ENCODE measurements at regions not wholly inside any gene's neighbourhood (a gene's known extent, or its start where the extent isn't known, plus 50 kb on each side); places are given as distances from the start of the nearest gene placed in this dataset.
"Not testable (repeated sequence)": the region's sequence is repeated elsewhere in the genome, so short reads cannot be mapped to it uniquely, and the experiment has no call there.

GRCh38 chr12:76971216-76971879 is 92.5 kb upstream of the CSRP2 start:
- not testable (repeated sequence) for H3K27ac ChIP-seq (ENCODE audit: low read depth, low read length); H3K9ac ChIP-seq (ENCODE audit: low read depth, low read length); H3K36me3 ChIP-seq (ENCODE audit: insufficient read depth, low read length); H3K9me3 ChIP-seq (ENCODE audit: insufficient read depth, low read depth, low read length); H3K4me3 ChIP-seq (ENCODE audit: low read length); H3K27me3 ChIP-seq (ENCODE audit: insufficient read depth, low read length)
- H3K4me1 ChIP-seq (ENCODE audit: insufficient read depth, low read length), result peaks cover 32% of the 10 kb centered on the region
- WGBS, result 89% methylated on average over 4 of the region's 7 CpGs

- WGBS, result 47% methylated on average over 8 of the region's 9 CpGs
- Histone ChIP-seq H3K9me3 (ENCODE audit: insufficient read depth, low read depth, low read length) (no peaks in the 10 kb centered on the region), H3K27ac (ENCODE audit: low read depth, low read length) (peak overlapping the region; percentile 25; the same call in 1 of the 2 replicates), H3K36me3 (ENCODE audit: insufficient read depth, low read length) (no peaks in the 10 kb centered on the region), H3K27me3 (ENCODE audit: insufficient read depth, low read length) (peaks cover 2% of the 10 kb centered on the region; the same call in 1 of the 2 replicates), H3K4me3 (ENCODE audit: low read length) (no peak overlapping the region), H3K4me1 (ENCODE audit: insufficient read depth, low read length) (peaks cover 55% of the 10 kb centered on the region), H3K9ac (ENCODE audit: low read depth, low read length) (no peak overlapping the region)
Measured at GRCh38 chr12:76967181-76967885, 88.5 kb upstream of the CSRP2 start.

GRCh38 chr12:76964784-76965571 is 86.2 kb upstream of the CSRP2 start:
- H3K9me3 ChIP-seq (ENCODE audit: insufficient read depth, low read depth, low read length), result no peaks in the 10 kb centered on the region
- peaks cover 2% of the 10 kb centered on the region; the same call in 1 of the 2 replicates for H3K27me3 ChIP-seq (ENCODE audit: insufficient read depth, low read length)
- peaks cover 55% of the 10 kb centered on the region for H3K4me1 ChIP-seq (ENCODE audit: insufficient read depth, low read length)
- H3K4me3 ChIP-seq (ENCODE audit: low read length), result no peak overlapping the region
- no peak overlapping the region; the same call in 1 of the 2 replicates for H3K27ac ChIP-seq (ENCODE audit: low read depth, low read length)
- WGBS, result 67% methylated on average over 5 of the region's 6 CpGs
- no peak overlapping the region for H3K9ac ChIP-seq (ENCODE audit: low read depth, low read length)
- H3K36me3 ChIP-seq (ENCODE audit: insufficient read depth, low read length), result no peaks in the 10 kb centered on the region

GRCh38 chr12:76962099-76962498 is 83.3 kb upstream of the CSRP2 start:
- H3K27ac ChIP-seq (ENCODE audit: low read depth, low read length), result no peak overlapping the region
- no peaks in the 10 kb centered on the region for H3K9me3 ChIP-seq (ENCODE audit: insufficient read depth, low read depth, low read length)
- H3K27me3 ChIP-seq (ENCODE audit: insufficient read depth, low read length), result peaks cover 2% of the 10 kb centered on the region; the same call in 1 of the 2 replicates
- no peak overlapping the region for H3K9ac ChIP-seq (ENCODE audit: low read depth, low read length)
- peaks cover 43% of the 10 kb centered on the region for H3K4me1 ChIP-seq (ENCODE audit: insufficient read depth, low read length)
- 92% methylated on average over 3 of the region's 3 CpGs for WGBS
- H3K36me3 ChIP-seq (ENCODE audit: insufficient read depth, low read length), result no peaks in the 10 kb centered on the region
- no peak overlapping the region for H3K4me3 ChIP-seq (ENCODE audit: low read length)

- H3K9me3 ChIP-seq (ENCODE audit: insufficient read depth, low read depth, low read length), result no peaks in the 10 kb centered on the region
- H3K9ac ChIP-seq (ENCODE audit: low read depth, low read length), result no peak overlapping the region
- no peaks in the 10 kb centered on the region; the same call in 1 of the 2 replicates for H3K4me1 ChIP-seq (ENCODE audit: insufficient read depth, low read length)
- no peaks in the 10 kb centered on the region for H3K27me3 ChIP-seq (ENCODE audit: insufficient read depth, low read length)
- no peak overlapping the region for H3K4me3 ChIP-seq (ENCODE audit: low read length)
- H3K27ac ChIP-seq (ENCODE audit: low read depth, low read length), result no peak overlapping the region
- no peaks in the 10 kb centered on the region for H3K36me3 ChIP-seq (ENCODE audit: insufficient read depth, low read length)
Measured at GRCh38 chr12:76957301-76957700, 78.5 kb upstream of the CSRP2 start.

GRCh38 chr12:76952995-76953394 is 74.2 kb upstream of the CSRP2 start:
- Histone ChIP-seq H3K36me3 (ENCODE audit: insufficient read depth, low read length) (no peaks in the 10 kb centered on the region), H3K4me1 (ENCODE audit: insufficient read depth, low read length) (no peaks in the 10 kb centered on the region; the same call in 1 of the 2 replicates), H3K9ac (ENCODE audit: low read depth, low read length) (no peak overlapping the region), H3K27ac (ENCODE audit: low read depth, low read length) (no peak overlapping the region), H3K4me3 (ENCODE audit: low read length) (no peak overlapping the region), H3K27me3 (ENCODE audit: insufficient read depth, low read length) (no peaks in the 10 kb centered on the region), H3K9me3 (ENCODE audit: insufficient read depth, low read depth, low read length) (no peaks in the 10 kb centered on the region)
- WGBS, result 87% methylated on average over 1 of the region's 2 CpGs

GRCh38 chr12:76948879-76949278 is 70.1 kb upstream of the CSRP2 start:
- Histone ChIP-seq H3K27me3 (ENCODE audit: insufficient read depth, low read length) (no peaks in the 10 kb centered on the region), H3K9ac (ENCODE audit: low read depth, low read length) (no peak overlapping the region), H3K4me1 (ENCODE audit: insufficient read depth, low read length) (no peaks in the 10 kb centered on the region; the same call in 1 of the 2 replicates), H3K9me3 (ENCODE audit: insufficient read depth, low read depth, low read length) (no peaks in the 10 kb centered on the region), H3K36me3 (ENCODE audit: insufficient read depth, low read length) (no peaks in the 10 kb centered on the region), H3K4me3 (ENCODE audit: low read length) (no peak overlapping the region), H3K27ac (ENCODE audit: low read depth, low read length) (no peak overlapping the region)
- 100% methylated on average over 2 of the region's 3 CpGs for WGBS

- Histone ChIP-seq H3K27ac (ENCODE audit: low read depth, low read length) (no peak overlapping the region), H3K9ac (ENCODE audit: low read depth, low read length) (no peak overlapping the region), H3K4me3 (ENCODE audit: low read length) (no peak overlapping the region), H3K36me3 (ENCODE audit: insufficient read depth, low read length) (no peaks in the 10 kb centered on the region), H3K27me3 (ENCODE audit: insufficient read depth, low read length) (no peaks in the 10 kb centered on the region), H3K9me3 (ENCODE audit: insufficient read depth, low read depth, low read length) (no peaks in the 10 kb centered on the region), H3K4me1 (ENCODE audit: insufficient read depth, low read length) (no peaks in the 10 kb centered on the region)
- WGBS, result 94% methylated on average over 3 of the region's 3 CpGs
Measured at GRCh38 chr12:76947304-76947703, 68.5 kb upstream of the CSRP2 start.

- Histone ChIP-seq H3K27me3 (ENCODE audit: insufficient read depth, low read length) (no peaks in the 10 kb centered on the region), H3K27ac (ENCODE audit: low read depth, low read length) (no peak overlapping the region), H3K4me3 (ENCODE audit: low read length) (no peak overlapping the region), H3K9me3 (ENCODE audit: insufficient read depth, low read depth, low read length) (no peaks in the 10 kb centered on the region), H3K9ac (ENCODE audit: low read depth, low read length) (no peak overlapping the region), H3K4me1 (ENCODE audit: insufficient read depth, low read length) (no peaks in the 10 kb centered on the region), H3K36me3 (ENCODE audit: insufficient read depth, low read length) (no peaks in the 10 kb centered on the region)
- WGBS, result 94% methylated on average over 6 of the region's 6 CpGs
Measured at GRCh38 chr12:76946446-76946845, 67.6 kb upstream of the CSRP2 start.

GRCh38 chr12:76945867-76946266 is 67.0 kb upstream of the CSRP2 start:
- Histone ChIP-seq H3K9me3 (ENCODE audit: insufficient read depth, low read depth, low read length) (no peaks in the 10 kb centered on the region), H3K9ac (ENCODE audit: low read depth, low read length) (no peak overlapping the region), H3K36me3 (ENCODE audit: insufficient read depth, low read length) (no peaks in the 10 kb centered on the region), H3K27me3 (ENCODE audit: insufficient read depth, low read length) (no peaks in the 10 kb centered on the region), H3K4me3 (ENCODE audit: low read length) (no peak overlapping the region), H3K4me1 (ENCODE audit: insufficient read depth, low read length) (no peaks in the 10 kb centered on the region), H3K27ac (ENCODE audit: low read depth, low read length) (no peak overlapping the region)
- 92% methylated on average over 4 of the region's 4 CpGs for WGBS

- no peaks in the 10 kb centered on the region for H3K4me1 ChIP-seq (ENCODE audit: insufficient read depth, low read length)
- H3K27ac ChIP-seq (ENCODE audit: low read depth, low read length), result no peak overlapping the region
- 82% methylated on average over 3 of the region's 3 CpGs for WGBS
Measured at GRCh38 chr12:76944892-76945291, 66.1 kb upstream of the CSRP2 start.

More at GRCh38 chr12:76944892-76945291, 66.1 kb upstream of the CSRP2 start:
- Histone ChIP-seq H3K9ac (ENCODE audit: low read depth, low read length) (no peak overlapping the region), H3K36me3 (ENCODE audit: insufficient read depth, low read length) (no peaks in the 10 kb centered on the region), H3K27me3 (ENCODE audit: insufficient read depth, low read length) (no peaks in the 10 kb centered on the region), H3K4me3 (ENCODE audit: low read length) (no peak overlapping the region), H3K9me3 (ENCODE audit: insufficient read depth, low read depth, low read length) (no peaks in the 10 kb centered on the region)
